ENCODE measurements at regions not wholly inside any gene's neighbourhood (a gene's known extent, or its start where the extent isn't known, plus 50 kb on each side); places are given as distances from the start of the nearest gene placed in this dataset.

DNA sequence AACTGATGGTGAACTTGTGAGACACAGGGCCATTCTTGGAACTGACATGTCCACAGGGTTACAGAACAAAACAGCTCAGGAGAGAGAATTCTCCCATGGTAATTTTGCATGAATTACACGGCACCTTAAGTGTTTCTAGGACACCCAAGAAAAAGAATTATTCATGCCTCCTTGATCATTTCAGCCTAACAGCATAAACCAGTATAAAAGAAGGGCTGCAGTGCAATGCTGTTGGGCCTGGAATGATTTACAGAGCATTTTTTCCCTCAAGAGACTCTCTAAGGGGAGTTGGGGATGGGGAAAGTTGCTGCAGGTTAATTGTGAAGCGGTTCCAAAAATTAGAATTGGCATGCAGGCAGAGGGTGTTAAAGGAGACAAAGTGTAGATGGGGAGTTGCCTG, 136.4 kb upstream of the FBXL7 start:
- TF ChIP-seq, protein P1, sequence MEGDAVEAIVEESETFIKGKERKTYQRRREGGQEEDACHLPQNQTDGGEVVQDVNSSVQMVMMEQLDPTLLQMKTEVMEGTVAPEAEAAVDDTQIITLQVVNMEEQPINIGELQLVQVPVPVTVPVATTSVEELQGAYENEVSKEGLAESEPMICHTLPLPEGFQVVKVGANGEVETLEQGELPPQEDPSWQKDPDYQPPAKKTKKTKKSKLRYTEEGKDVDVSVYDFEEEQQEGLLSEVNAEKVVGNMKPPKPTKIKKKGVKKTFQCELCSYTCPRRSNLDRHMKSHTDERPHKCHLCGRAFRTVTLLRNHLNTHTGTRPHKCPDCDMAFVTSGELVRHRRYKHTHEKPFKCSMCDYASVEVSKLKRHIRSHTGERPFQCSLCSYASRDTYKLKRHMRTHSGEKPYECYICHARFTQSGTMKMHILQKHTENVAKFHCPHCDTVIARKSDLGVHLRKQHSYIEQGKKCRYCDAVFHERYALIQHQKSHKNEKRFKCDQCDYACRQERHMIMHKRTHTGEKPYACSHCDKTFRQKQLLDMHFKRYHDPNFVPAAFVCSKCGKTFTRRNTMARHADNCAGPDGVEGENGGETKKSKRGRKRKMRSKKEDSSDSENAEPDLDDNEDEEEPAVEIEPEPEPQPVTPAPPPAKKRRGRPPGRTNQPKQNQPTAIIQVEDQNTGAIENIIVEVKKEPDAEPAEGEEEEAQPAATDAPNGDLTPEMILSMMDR (IDR thresholded peaks at IDR 0.05) = no peak
- TF ChIP-seq POLR2AphosphoS5 (IDR thresholded peaks at IDR 0.05) = no peak
